Muscle layer of colon (tissue), 2 donors: ENCODE measurements at regions not wholly inside any gene's neighbourhood (a gene's known extent, or its start where the extent isn't known, plus 50 kb on each side); places are given as distances from the start of the nearest gene placed in this dataset.

ENCODE experiments used
- H3K27ac ChIP-seq: one replicate; pipeline ENCODE4 v1.7.0; 2013; ENCODE audit warnings: low read depth, mild to moderate bottlenecking, low read length, moderate library complexity
- H3K27me3 ChIP-seq, 2 donors: one replicate each; pipeline ENCODE4 v1.7.0; 2013; ENCODE audit warnings: low read length in 2 of 2, mild to moderate bottlenecking in 2 of 2; ENCODE audit not compliant: insufficient read depth in 2 of 2, control insufficient read depth in 1 of 2
- H3K36me3 ChIP-seq: one replicate; pipeline ENCODE4 v1.7.0; 2013; ENCODE audit warnings: mild to moderate bottlenecking, low read length; ENCODE audit not compliant: insufficient read depth
- H3K4me1 ChIP-seq: one replicate; pipeline ENCODE4 v1.7.0; 2013; ENCODE audit warnings: mild to moderate bottlenecking, low read length; ENCODE audit not compliant: insufficient read depth
- H3K4me3 ChIP-seq, 2 donors: one replicate each; pipeline ENCODE4 v1.7.0; 2013; ENCODE audit warnings: low read length in 2 of 2, low read depth in 1 of 2, mild to moderate bottlenecking in 1 of 2, moderate library complexity in 1 of 2
- H3K9ac ChIP-seq: one replicate; pipeline ENCODE4 v1.7.0; 2013; ENCODE audit warnings: low read length
- H3K9me3 ChIP-seq: one replicate; pipeline ENCODE4 v1.7.0; 2013; ENCODE audit warnings: mild to moderate bottlenecking, low read length
- donor health status: abdominal sarcoma.
- donor health status: Adenocarcinoma of cecum.

DNA sequence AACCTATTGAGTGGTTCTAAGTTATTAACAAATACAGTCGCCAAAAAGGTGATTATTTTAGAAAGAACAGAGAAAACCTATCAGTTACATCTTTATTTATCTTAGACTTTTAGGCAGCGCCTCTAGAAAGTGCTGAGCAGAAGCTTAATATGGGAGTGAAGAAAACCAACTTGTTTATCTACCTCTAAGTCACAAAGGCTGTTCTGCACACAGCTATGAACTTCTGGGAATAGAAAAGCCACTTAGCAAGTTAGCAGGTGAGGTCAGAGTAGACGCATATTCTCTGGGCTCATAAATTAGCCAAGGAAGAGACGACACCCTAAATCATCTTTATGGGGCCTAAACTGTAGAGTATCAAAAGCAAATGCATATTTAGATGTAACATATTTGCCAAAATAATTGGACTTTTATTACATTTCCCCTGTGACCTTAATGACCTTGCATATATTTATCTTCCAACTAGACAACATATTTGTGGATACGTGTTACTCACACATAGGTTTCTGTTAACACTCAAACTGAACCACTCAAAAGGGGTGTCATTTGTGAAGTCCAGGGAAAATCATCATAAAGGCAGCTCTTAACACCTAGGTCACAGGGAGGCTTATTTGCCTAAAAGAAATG lies 267.1 kb downstream of the ADGB start:
- no peak overlapping the region for H3K9ac ChIP-seq
- no peak overlapping the region for H3K27ac ChIP-seq
- no peaks in the 10 kb centered on the region for H3K27me3 ChIP-seq
- no peak overlapping the region for H3K4me3 ChIP-seq
- H3K4me1 ChIP-seq: no peaks in the 10 kb centered on the region
- no peaks in the 10 kb centered on the region for H3K9me3 ChIP-seq
- no peaks in the 10 kb centered on the region for H3K36me3 ChIP-seq

DNA sequence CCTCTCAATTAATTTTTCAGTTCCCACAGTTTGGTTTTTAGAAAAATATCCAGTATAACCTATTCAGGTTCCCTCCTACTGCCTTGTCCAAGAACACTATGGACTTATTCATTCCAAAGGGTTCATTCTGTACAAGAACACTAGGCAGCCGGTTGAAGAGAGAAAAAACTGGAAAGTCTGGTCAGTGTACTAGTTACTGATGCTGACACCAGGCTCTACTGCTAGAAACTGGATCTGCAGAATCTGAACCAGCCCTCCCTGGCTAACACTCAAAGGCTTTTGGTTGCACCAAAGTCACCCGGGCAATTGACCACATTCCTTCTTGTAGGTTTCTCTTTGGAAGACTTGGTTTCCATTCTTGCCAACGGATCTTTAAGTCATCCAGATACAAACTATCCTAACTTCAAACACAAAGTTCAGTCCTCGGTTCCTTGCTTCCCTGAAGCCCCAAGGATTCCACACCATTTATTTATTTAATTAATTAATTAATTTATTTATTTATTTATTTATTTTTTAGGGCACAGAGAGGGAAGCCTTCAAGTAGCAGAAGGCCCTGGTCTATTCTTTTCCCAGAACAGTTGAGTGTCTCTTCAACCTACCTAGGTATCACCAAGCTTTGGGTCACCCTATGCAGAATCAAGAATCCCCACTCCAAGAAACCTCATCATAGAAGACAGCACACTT lies 268.1 kb downstream of the ADGB start:
- H3K9me3 ChIP-seq: no peaks in the 10 kb centered on the region

GRCh38 chr6:146868671-146869209 lies 270.0 kb downstream of the ADGB start:
- Histone ChIP-seq H3K27ac (no peak overlapping the region), H3K36me3 (no peaks in the 10 kb centered on the region), H3K9me3 (no peaks in the 10 kb centered on the region)

More for the DNA sequence above, 268.1 kb downstream of the ADGB start:
- no peaks in the 10 kb centered on the region for H3K27me3 ChIP-seq
- no peaks in the 10 kb centered on the region for H3K4me1 ChIP-seq
- no peak overlapping the region for H3K27ac ChIP-seq
- no peak overlapping the region for H3K9ac ChIP-seq
- no peaks in the 10 kb centered on the region for H3K36me3 ChIP-seq
- H3K4me3 ChIP-seq: no peak overlapping the region

GRCh38 chr6:146870760-146871159 lies 272.0 kb downstream of the ADGB start:
- Histone ChIP-seq H3K27me3 (no peaks in the 10 kb centered on the region), H3K9ac (no peak overlapping the region), H3K9me3 (no peaks in the 10 kb centered on the region), H3K36me3 (no peaks in the 10 kb centered on the region), H3K27ac (no peak overlapping the region), H3K4me1 (no peaks in the 10 kb centered on the region), H3K4me3 (no peak overlapping the region)

More at GRCh38 chr6:146868671-146869209, 270.0 kb downstream of the ADGB start:
- no peak overlapping the region for H3K4me3 ChIP-seq
- H3K4me1 ChIP-seq: no peaks in the 10 kb centered on the region
- no peaks in the 10 kb centered on the region for H3K27me3 ChIP-seq
- no peak overlapping the region for H3K9ac ChIP-seq

- Histone ChIP-seq H3K9me3 (no peaks in the 10 kb centered on the region), H3K27me3 (no peaks in the 10 kb centered on the region), H3K4me3 (no peak overlapping the region), H3K36me3 (no peaks in the 10 kb centered on the region), H3K4me1 (no peaks in the 10 kb centered on the region), H3K27ac (no peak overlapping the region), H3K9ac (no peak overlapping the region)
These were observed 273.0 kb downstream of the ADGB start for GRCh38 chr6:146871611-146872425.

DNA sequence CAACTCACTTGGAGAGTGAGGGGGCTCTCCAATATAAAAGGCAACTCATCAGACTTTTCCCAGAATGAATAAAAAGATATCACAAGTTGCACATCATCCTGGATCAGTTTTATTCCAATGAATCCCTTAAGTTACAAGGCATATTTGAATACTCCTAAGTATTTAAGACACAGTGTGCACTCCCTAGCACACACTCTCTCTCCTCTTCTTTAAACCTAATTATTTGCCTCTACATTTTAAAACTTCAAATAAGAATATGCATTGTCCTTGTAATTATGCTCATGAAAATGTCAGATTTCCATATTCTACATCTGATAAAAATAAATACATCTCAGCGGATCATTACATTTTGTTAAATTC lies 273.6 kb downstream of the ADGB start:
- Histone ChIP-seq H3K4me3 (no peak overlapping the region), H3K9me3 (no peaks in the 10 kb centered on the region), H3K27ac (no peak overlapping the region), H3K36me3 (no peaks in the 10 kb centered on the region), H3K9ac (no peak overlapping the region), H3K4me1 (no peaks in the 10 kb centered on the region), H3K27me3 (no peaks in the 10 kb centered on the region)

GRCh38 chr6:146874278-146875018 lies 275.7 kb downstream of the ADGB start:
- no peaks in the 10 kb centered on the region for H3K9me3 ChIP-seq
- no peaks in the 10 kb centered on the region for H3K36me3 ChIP-seq
- no peak overlapping the region for H3K9ac ChIP-seq
- H3K4me3 ChIP-seq: no peak overlapping the region
- H3K27me3 ChIP-seq: no peaks in the 10 kb centered on the region
- H3K27ac ChIP-seq: no peak overlapping the region
- no peaks in the 10 kb centered on the region for H3K4me1 ChIP-seq

- H3K27me3 ChIP-seq: no peaks in the 10 kb centered on the region
- no peak overlapping the region for H3K27ac ChIP-seq
- H3K9me3 ChIP-seq: no peaks in the 10 kb centered on the region
- no peaks in the 10 kb centered on the region for H3K36me3 ChIP-seq
- no peak overlapping the region for H3K4me3 ChIP-seq
- no peaks in the 10 kb centered on the region for H3K4me1 ChIP-seq
- H3K9ac ChIP-seq: no peak overlapping the region
These were observed 277.1 kb downstream of the ADGB start for GRCh38 chr6:146875927-146876270.

- no peaks in the 10 kb centered on the region for H3K4me1 ChIP-seq
- H3K9me3 ChIP-seq: no peaks in the 10 kb centered on the region
- no peak overlapping the region for H3K27ac ChIP-seq
- no peaks in the 10 kb centered on the region for H3K36me3 ChIP-seq
- no peak overlapping the region for H3K4me3 ChIP-seq
- no peaks in the 10 kb centered on the region for H3K27me3 ChIP-seq
- H3K9ac ChIP-seq: no peak overlapping the region
These were observed 277.7 kb downstream of the ADGB start for GRCh38 chr6:146876271-146877151.

DNA sequence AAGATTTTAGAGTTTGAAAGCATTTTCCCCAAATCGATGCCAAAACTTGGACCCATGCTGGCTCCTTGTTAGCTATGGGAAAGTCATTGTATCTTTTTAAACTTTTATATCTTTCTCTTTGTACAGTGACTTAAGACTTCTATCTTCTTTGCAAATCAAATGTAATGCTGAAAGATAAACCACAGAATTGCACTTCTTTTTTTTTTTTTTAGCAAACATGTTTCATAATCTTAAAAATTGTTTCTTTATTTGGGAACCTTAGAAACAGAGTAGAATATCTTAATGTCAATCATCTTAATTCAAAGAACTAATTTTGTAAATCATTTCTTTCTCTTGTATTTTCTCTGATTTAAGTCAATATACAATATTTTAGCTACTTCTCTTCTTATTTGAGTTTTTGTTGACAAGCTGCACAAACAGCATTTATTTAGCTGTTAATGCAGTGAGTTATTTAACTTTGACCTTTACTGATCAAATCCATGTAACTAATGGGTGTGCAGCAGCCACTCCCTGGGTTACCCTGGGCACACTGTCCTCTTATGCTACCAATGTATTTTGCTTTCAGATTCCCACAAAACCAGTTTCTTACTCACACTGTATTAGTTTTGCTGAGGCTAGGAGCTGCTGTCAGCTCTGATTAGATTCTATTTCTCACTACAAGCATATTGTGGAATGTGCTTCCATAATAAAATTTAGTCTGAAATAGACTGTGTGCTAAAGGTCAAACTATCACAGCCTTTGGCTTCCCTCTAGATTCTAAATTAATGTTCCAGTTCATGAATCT lies 279.6 kb downstream of the ADGB start:
- Histone ChIP-seq H3K9me3 (no peaks in the 10 kb centered on the region), H3K4me1 (no peaks in the 10 kb centered on the region), H3K27me3 (no peaks in the 10 kb centered on the region), H3K36me3 (no peaks in the 10 kb centered on the region), H3K9ac (no peak overlapping the region), H3K4me3 (no peak overlapping the region), H3K27ac (no peak overlapping the region)
